Glomerular visceral epithelial cell (primary cell): ENCODE measurements at regions not wholly inside any gene's neighbourhood (a gene's known extent, or its start where the extent isn't known, plus 50 kb on each side); places are given as distances from the start of the nearest gene placed in this dataset.
A peak's percentile ranks its signal among the peaks of the same experiment; 100 is the strongest.
"Not testable (repeated sequence)": the region's sequence is repeated elsewhere in the genome, so short reads cannot be mapped to it uniquely, and the experiment has no call there.

ENCODE experiments used
- DNase-seq: peaks from one replicate; pipeline ENCODE4 v3.0.0-alpha.2; 2016; ENCODE audit errors: extremely low spot score

DNA sequence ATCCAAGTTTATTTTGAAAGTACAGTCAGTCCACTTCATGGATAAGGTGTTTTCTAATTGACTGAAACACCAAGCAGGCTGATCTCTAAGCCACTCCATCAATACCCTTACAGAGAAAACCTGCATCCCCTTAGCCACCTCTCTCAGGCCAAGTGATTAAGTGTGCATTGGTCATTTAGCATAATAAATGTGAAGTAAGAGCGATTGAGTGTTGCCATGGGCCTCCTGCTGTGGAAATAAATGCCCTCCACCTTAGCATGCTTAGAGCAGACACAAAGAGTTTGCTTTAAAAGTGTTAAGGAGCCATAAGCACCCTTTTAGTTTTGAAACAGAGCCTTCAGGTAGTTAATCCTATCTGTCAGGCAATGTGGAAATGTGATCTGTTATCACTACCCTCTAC lies 386.5 kb downstream of the GPAT3 start:
- no peak for DNase-seq

DNA sequence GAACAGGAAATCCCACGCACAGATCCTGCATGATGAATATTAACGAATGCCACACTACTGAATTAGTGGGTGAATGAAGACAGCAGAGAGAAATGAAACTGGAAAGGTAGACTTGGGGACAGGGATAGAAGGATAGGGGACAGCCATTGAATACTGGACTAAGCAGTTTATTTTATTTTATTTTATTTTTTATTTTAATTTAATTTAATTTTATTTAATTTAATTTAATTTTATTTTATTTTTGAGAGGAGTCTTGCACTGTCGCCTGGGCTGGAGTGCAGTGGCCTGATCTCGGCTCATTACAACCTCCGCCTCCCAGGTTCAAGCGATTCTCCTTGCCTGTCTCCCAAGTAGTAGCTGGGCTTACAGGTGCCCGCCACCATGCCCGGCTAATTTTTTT lies 385.2 kb downstream of the GPAT3 start:
- no peak for DNase-seq

DNA sequence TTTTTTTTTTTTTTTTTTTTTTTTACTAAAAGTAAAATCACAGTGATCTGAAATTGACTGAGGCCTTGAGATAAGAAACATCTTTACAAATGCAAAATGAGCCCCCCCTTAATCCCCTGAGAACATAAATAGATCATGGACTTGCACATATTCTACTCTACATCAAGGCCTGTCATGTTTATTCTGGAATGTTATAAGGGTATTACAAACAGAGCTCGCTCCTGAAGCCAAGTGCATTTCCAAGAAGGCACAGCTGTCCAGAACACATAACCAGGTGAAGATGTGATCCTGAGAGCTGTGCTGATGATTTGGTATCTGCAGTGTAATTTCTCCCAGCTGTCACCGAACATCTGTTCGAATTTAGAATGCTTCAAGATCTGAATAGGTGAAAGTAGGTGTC lies 384.5 kb downstream of the GPAT3 start:
- DNase-seq, result no peak

DNA sequence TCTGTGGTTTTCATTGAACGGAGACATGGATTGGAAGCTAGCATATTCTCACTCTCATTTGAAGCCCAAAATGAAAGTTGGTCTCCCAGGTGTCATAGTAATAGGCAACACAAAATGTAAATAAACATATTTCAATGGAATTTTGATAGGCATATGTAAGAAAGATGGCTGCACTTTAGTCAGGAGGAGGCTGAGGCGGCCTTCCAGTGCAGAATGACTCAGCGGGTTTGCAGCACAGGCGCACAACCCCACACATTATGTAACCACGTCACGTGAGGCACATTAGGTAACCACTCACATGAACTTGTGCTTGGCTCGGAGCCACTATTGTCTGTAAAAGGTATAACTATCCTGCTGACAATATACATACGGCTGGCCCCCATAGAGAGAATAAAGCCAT lies 381.7 kb downstream of the GPAT3 start:
- no peak for DNase-seq

DNA sequence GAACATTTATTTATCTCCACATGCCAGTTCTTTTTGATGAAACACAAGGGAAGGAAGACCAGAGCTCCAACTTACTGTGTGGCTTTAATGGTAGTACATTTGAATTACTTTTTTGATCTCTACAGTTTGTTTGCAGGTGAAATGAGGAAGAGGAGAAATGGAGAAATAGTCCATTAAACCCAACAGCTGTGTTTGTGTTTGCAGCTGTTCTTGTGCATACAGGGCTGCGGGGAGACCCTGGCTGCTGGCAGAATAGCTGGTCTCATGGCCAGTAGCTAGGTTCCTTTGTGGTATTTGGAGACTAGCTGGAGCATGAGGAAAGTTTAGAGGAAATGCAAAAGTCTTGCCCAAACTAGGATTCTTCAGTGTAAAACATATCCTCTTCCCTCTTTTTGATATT lies 374.8 kb downstream of the GPAT3 start:
- no peak for DNase-seq

DNA sequence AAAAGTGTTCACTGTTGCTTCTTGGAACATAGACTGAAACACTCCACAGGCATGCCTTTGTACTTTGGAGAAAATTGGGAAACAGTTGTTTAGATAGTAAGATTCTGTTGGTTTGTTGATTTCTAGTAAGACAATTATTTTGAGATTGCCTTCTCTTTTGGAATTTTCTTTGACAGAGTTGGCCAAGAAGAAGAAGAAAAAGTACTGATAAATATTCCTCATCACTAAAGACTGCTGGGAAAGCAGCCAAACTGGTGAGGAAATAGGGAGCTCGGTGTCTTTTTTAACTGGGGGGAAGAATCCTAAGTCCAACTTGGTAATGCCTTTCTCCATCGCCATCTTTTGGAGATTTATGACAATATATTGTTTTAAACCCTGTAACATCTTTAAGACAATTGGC lies 370.7 kb downstream of the GPAT3 start:
- no peak for DNase-seq

DNA sequence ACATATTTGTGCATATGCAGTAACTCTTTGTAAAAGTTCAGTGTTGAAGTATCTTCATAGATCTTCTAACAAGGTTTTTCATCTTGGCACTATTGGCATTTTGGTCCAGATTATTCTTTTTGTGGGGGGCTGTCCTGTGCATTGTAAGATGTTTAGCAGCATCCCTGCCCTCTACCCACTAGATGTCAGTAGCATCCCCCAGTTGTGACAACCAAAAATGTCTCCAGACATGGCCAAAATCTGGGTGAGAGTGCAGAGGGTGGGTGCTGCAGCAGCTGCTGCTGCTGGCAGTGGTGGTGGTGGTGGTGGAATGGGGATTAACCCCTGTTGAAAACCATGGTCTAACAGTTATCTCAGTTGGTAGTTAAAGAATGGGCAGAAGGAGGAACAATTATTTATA lies 370.0 kb downstream of the GPAT3 start:
- no peak for DNase-seq

DNA sequence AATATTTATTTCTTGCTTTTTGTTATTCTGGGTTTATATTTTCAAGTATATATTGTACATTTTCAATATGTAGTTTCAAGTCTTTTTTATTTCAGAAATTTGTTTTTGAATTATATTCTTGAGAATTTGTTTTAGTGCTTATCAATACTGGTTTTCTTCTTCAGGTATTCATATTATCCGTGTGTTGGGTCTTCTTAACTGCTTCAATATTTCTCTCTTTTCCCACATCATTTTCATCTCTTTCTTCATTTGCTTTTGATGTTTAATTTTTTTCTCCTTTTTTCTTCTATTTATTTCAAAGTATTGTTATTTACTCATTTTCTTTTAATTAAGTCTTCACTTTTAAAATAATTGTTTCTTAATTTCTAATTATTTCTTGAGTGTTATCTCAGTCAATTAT lies 367.8 kb downstream of the GPAT3 start:
- DNase-seq, result not testable (repeated sequence)

DNA sequence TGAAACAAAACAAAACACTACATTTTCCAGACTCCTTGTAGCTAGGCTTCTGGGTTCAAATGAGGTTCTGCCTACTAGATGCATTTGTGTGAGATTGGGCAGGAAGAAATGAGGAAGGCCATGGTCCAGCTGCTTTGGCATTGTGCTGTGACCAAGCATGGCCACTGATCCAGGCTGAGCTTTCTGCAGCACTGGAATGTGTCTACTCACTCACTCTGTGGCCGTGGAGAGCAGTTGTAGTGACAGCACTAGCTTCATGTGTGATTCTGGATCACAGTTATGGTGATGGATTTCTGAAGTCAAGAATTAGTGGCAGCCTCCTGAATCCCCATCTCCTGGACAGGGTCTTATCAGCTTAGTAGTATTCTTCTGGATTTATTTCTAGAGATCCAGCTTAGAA lies 358.9 kb downstream of the GPAT3 start:
- peak; percentile 18 for DNase-seq

DNA sequence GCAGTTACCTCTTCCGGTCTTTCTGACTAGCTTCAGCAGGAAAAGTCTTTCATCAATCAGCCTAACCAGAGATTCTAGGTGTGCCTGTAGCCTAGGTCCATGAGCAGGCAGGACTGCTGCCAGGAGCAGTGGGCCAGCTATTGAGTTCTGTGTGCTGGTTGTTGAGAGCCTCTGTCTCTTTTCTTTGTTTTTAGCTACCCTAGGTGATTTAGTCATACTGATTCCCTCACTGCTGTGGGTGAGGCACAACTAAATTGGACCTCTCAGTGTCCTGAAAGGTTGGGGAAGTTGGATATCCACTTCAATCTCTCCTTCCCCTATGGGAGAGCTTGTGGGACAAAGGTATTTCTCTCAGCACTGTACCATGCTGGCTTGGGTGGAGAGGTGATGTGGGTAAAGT lies 354.9 kb downstream of the GPAT3 start:
- peak; percentile 50 for DNase-seq

DNA sequence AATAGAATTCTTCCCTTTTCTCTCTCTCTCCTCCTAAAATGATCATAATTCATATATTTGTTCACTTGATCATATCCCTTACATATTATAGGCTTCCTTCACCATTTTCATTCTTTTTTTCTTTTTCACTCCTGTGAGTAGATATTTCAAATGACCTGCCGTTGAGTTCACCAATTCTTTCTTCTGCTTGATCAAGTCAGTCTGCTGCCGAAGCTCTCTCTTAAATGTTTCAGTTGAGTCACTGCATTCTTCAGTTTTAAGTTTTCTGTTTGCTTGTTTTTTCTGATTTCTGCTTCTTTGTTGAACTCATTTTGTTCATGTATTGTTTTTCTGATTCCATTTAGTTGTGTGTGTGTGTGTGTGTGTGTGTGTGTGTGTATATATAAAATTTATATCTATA lies 354.3 kb downstream of the GPAT3 start:
- DNase-seq, result peak; percentile 61

DNA sequence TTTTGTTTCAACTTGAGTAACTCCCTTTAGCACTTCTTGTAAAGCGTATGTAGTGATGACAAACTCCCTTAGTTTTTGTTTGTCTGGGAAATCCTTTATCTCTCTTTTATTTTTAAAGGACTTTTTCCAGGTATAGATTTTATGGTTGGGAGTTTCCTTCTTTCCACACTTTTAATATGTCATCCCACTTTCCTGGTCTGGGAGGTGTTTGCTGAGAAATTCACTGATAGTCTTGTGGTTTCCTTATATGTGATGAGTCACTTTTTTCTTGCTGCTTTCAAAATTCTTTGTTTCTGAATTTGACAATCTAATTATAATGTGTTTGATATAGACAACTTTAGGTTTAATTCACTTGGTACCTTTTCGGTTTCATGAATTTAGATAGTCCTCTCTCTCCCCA lies 353.9 kb downstream of the GPAT3 start:
- peak; percentile 78 for DNase-seq

DNA sequence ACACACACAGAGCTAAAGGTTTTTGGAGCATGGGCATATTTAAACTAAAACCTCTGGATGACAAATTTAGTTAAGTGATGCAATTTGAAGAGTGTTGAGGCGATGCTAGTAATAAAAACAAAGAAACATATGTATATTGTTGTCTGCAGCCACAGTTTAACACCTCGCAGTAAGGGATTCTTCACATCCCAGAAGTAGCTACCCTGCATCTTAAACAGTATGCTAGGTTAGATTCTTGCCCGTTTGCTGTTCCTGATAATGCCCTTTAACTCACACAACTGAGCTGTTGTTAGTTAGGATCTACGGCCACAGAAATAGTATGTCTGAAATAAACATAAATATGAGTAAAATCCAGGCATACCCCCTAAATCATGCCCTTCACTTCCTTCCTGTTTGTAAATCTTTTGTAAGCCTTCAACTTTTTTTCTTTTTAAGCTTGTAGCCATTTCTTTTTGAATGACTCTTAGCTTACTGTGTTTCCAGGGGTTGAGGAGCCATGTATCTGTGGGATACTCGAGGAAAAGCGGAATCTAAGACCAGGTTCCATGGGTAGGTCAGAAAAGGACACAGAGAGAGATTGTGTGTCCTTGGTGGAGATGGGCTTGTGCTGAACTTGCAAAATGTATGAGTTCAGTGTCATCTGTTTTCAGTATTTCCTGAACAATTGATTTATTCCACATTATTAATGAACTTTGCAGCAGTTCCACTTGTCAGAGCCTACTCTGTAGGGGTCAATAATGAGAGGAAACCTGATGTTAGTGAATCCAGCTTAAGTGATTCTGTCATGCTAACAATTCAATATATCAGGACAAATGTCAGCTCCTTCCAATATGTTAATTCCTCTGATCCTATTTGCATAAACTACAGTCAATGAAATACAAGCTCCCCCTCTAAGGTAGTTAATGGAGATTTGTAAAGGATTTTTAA lies 349.6 kb downstream of the GPAT3 start:
- no peak for DNase-seq

DNA sequence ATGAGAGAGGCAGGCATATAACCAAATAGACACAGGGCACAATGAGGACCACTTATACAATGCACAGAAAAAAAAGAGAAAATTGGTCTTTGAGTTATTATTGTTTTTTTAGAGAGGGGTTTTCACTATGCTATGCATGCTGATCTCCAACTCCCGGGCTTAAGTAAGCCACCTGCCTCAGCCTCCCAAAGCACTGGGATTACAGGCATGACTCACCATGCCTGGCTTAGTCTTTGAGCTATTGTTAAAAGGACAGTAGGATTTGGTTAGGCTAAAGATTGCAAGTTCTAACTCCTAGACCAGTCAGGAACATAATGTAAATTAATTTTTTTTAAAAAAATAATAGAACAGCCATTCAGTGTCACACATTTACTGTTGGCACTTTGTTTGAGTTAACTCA lies 340.1 kb downstream of the GPAT3 start:
- DNase-seq, result peak; percentile 25

DNA sequence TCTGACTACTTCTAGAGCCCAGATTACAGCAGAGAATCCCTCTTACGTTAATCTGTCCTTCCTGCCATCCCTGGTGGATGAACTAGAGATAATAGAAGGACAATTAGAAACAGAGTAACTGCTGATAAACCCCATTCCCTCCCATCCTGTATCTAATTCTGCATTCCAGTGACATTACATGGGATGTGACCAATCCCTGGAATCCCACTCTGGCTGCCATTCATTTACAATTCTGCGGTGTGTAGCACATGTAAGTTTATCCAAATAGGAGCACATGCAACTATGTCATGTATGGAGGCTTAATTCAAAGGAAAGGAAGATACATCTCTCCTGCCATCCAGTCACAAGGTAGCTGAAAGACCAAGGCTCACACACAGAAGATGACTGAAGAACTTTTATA lies 339.5 kb downstream of the GPAT3 start:
- DNase-seq, result no peak

DNA sequence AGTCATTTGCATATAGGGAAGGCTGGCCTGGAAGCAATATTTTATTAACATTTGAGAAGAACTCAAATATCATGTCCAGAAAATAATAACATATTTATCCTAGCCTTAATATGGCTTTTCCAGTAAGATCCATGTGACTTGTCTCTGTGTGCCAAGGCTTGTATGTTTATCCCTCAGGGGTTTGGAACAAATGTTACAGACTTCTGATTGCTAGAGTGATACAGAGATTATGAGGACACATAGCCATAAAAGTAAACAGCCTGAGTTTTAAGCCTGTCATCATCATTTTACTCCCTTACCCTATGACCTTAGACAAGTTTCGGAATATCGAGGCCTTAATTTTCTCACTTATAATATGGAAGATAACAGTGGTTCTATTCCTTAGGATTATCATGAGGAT lies 338.1 kb downstream of the GPAT3 start:
- no peak for DNase-seq

DNA sequence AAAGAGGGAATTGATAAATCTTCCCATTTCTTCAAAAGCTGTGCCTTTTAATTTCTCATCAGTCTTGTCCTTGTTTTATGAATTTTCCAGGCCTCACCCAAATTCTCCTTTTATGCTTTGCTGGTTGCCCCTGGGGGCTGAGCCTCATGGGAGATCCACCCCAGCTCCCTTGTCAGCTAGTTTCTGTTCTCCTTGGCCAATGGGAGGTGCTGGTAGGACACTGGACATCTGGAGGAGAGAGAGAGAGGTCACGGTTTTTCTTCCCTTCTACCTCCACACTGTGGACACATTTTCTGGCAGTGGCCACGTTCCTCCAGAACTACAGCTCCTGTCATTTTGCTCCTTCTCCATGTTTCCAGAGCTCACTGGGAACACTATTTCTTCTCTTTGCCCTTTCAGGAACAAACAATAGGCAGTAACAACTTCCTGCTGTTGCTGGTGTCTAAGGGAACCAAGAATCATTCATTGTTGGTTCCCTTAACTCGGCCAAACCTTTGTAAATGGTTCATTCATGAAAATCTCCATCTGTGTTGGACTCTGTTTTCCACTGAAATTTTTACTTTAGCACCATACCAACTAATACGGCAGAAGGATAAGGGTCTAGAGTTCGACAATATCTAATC lies 334.5 kb downstream of the GPAT3 start:
- no peak for DNase-seq

DNA sequence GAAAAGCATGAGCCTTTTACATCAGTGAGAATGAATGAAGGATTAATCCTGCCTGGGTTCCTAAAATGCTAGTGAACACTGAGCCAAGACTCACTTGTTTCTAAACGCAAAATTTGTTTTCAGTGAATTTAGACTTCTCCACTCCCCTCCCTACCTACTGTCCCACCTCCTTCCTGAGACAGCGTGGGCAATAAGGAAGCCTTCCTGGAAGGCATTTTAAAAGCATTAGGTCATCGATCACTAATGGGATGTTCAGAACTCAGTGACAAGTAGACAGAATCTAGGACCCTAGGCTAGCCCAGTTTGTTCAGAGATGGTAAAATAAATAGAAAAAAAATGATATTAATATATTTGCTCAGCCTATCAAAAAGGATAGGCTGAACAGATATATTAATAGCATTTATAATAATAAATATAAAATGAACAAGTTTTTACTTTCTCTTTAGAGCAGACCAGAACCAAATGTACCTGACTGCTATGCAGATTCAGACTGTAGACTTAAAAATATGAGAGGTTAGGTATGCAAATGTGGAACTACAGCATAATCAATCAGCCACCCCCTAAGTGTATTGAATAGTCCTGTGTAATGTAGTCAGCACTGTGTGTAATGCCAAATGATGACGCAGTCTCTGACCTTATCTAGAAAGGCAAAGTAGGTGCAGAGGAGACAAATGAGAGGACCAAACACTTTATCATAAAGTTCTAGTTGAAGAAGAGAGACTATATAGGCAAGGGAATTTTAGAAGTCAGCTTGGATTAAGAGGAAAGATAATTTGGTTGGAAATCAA lies 331.1 kb downstream of the GPAT3 start:
- peak; percentile 59 for DNase-seq

DNA sequence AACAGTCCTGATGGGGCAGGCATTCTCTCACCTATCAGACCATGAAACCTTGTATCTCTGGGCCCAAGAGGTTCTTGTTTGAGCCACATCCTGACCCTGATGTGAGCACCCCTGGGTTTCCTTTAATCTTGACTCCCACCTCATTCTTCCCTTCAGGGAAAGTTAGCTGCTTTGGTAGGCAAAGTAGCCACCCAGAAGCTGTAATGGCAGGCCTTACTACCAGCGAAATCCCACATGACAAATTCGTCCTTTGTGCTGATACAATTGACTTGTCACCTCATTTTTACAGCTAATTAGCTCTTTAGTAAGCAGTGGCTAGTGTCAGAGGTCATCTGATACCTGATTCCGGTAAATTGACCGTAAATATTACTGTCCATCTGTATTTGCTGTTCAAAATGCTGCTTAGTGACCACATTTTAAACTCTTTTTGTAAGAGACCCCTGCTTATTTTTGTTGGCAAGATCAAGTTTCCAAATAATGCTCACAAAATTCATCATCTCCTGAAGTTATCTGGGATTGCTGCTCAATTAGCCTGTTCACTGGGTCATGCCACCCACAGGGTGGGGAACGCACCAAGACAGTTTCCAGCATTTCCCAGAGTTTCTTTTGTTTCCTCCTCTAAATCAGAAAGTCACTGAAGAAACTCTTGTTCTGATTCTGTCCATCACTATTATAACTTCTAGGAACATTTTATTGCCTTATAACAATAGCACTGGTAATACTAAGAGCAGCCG lies 329.7 kb downstream of the GPAT3 start:
- no peak for DNase-seq

DNA sequence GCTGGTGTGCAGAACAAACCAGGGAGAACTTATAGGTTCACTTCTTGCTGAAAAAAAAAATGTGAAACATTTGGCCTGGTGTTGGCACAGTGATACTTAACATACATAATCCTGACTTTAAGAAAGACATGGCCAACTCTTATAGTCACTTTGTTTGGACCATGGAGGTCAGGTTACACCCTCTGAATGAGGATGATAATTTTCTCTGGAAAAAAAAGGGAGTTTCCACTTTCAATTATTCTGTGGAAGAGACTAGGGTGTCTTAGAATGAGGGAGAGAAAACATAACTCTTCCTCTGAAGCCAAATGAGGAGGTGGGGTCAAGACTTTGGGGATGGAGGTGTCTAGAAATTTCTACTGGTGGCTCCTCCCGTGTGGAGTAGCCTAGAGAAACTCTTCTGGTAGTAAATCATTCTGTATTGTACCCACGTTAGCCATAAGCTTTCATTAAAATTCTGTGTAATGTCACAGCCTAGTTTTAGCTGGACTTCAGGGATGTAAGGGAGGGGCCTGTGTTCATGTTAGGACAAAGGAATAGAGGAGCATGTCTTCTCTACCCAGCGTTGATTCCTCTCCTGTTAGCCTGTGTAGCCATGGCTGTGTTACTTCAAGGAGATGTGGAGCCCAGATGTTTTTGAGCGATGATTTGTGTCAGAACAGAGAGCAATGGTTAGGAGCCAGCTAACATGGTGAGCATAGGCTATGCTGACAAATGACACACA lies 328.3 kb downstream of the GPAT3 start:
- DNase-seq, result no peak

DNA sequence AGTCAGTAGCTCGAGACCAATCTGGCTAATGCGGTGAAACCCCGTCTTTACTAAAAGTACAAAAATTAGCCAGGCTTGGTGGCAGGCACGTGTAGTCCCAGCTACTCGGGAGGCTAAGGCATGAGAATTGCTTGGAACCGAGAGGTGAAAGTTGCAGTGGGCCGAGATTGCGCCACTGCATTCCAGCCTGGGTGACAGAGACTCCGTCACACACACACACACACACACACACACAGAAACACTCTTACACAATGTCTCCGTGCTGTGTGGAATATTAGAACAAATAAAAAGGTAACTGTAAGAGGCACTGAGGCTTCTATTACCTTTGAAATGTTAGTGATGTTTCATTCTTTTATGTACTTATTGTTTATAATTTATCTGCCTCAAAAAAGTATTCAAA lies 326.6 kb downstream of the GPAT3 start:
- DNase-seq, result no peak
